IMR-90 (cell line): ENCODE measurements at regions not wholly inside any gene's neighbourhood (a gene's known extent, or its start where the extent isn't known, plus 50 kb on each side); places are given as distances from the start of the nearest gene placed in this dataset.

Experiments used
- ATAC-seq: fragments of 200-7000 bp; cut with Tn5 transposase; 2 replicates; pipeline ENCODE4 v1.9.1; 2020; ENCODE audit warnings: low read depth, mild to moderate bottlenecking, moderate library complexity
- BruUV-seq: library from RNA; stranded (reverse); fragments of 400-500 nt; replicated peaks from 2 replicates; lab custom pipeline; 2021; lab: Mats Ljungman, UMichigan
- CTCF ChIA-PET: fragments of 300-600 bp; formaldehyde crosslinking; extraction: SDS; loops from one replicate; lab custom pipeline; 2021; ENCODE audit warnings: antibody characterized with exemption; lab: Yijun Ruan, JAX
- POLR2A ChIA-PET: fragments of 300-600 bp; sonication (Branson Sonifier 250); formaldehyde crosslinking; loops from one replicate; lab custom pipeline; 2022; ENCODE audit warnings: antibody characterized with exemption; ENCODE audit not compliant: unreplicated experiment; lab: Charles Lee
- DNase-seq: peaks from one replicate; pipeline ENCODE4 v3.0.0; 2013
- H2AFZ ChIP-seq: replicated peaks from 2 replicates; pipeline ENCODE3; 2013; ENCODE audit warnings: low read length, mild to moderate bottlenecking; ENCODE audit not compliant: poor library complexity
- H2AK5ac ChIP-seq: 2 replicates; pipeline ENCODE4 v1.6.1; 2013; ENCODE audit warnings: low read depth, low read length, inconsistent platforms
- H2AK9ac ChIP-seq: replicated peaks from 2 replicates; pipeline ENCODE3; 2013; ENCODE audit warnings: mild to moderate bottlenecking, low read depth, low read length, moderate library complexity; ENCODE audit not compliant: poor library complexity
- H2BK120ac ChIP-seq: 2 replicates; pipeline ENCODE4 v1.6.1; 2013; ENCODE audit warnings: low read depth, low read length, inconsistent platforms
- H2BK15ac ChIP-seq: 3 replicates; pipeline ENCODE4 v1.6.1; 2013; ENCODE audit warnings: low read depth, low read length, inconsistent platforms
- H2BK20ac ChIP-seq: 2 replicates; pipeline ENCODE4 v1.6.1; 2013; ENCODE audit warnings: low read depth, mild to moderate bottlenecking, inconsistent platforms, low read length, moderate library complexity
- H2BK5ac ChIP-seq: 2 replicates; pipeline ENCODE4 v1.6.1; 2013; ENCODE audit warnings: mild to moderate bottlenecking, low read depth, low read length, inconsistent platforms; ENCODE audit not compliant: poor library complexity, severe bottlenecking
- H3K14ac ChIP-seq: replicated peaks from 2 replicates; pipeline ENCODE4 v1.6.1; 2013; ENCODE audit warnings: low read depth, low read length, inconsistent platforms
- H3K18ac ChIP-seq: 2 replicates; pipeline ENCODE4 v1.6.1; 2013; ENCODE audit warnings: low read depth, low read length, control low read depth
- H3K23ac ChIP-seq: 2 replicates; pipeline ENCODE4 v1.6.1; 2013; ENCODE audit warnings: low read depth, low read length, inconsistent platforms
- H3K27ac ChIP-seq: 2 replicates; pipeline ENCODE4 v1.5.1; 2013; ENCODE audit warnings: mild to moderate bottlenecking, control low read depth, low read length; ENCODE audit not compliant: insufficient read depth
- H3K27me3 ChIP-seq: 2 replicates; pipeline ENCODE4 v1.6.1; 2013; ENCODE audit warnings: low read length; ENCODE audit not compliant: control insufficient read depth, insufficient read depth
- H3K36me3 ChIP-seq: 2 replicates; pipeline ENCODE4 v1.6.1; 2013; ENCODE audit warnings: low read length, mixed read lengths; ENCODE audit not compliant: control insufficient read depth, insufficient read depth
- H3K4ac ChIP-seq: 2 replicates; pipeline ENCODE4 v1.6.1; 2013; ENCODE audit warnings: low read depth, low read length, inconsistent platforms
- H3K4me1 ChIP-seq: 2 replicates; pipeline ENCODE4 v1.6.1; 2013; ENCODE audit warnings: low read length, mixed read lengths; ENCODE audit not compliant: control insufficient read depth, insufficient read depth
- H3K4me2 ChIP-seq: 2 replicates; pipeline ENCODE4 v1.6.1; 2013; ENCODE audit warnings: low read depth, mild to moderate bottlenecking, control low read depth, low read length, moderate library complexity
- H3K4me3 ChIP-seq: 2 replicates; pipeline ENCODE4 v1.5.1; 2013; ENCODE audit warnings: low read depth, mild to moderate bottlenecking, control low read depth, low read length, moderate library complexity; ENCODE audit not compliant: insufficient read depth
- H3K56ac ChIP-seq: 2 replicates; pipeline ENCODE4 v1.6.1; 2013; ENCODE audit warnings: low read length, inconsistent platforms; ENCODE audit not compliant: insufficient read depth; ENCODE audit errors: extremely low read depth
- H3K79me1 ChIP-seq, 2 experiments: 2 replicates each; pipeline ENCODE4 v1.6.1; 2013; ENCODE audit warnings: low read length in 2 of 2, inconsistent platforms in 1 of 2, low read depth in 1 of 2
- H3K9ac ChIP-seq: 2 replicates; pipeline ENCODE4 v1.6.1; 2013; ENCODE audit warnings: low read depth, low read length, control low read depth
- H3K9me1 ChIP-seq: 2 replicates; pipeline ENCODE4 v1.6.1; 2013; ENCODE audit warnings: low read length, inconsistent platforms; ENCODE audit not compliant: insufficient read depth
- H3K9me3 ChIP-seq: 2 replicates; pipeline ENCODE4 v1.6.1; 2013; ENCODE audit warnings: low read length; ENCODE audit not compliant: control insufficient read depth, insufficient read depth
- H4K20me1 ChIP-seq: 2 replicates; pipeline ENCODE4 v1.6.1; 2013; ENCODE audit warnings: low read length, inconsistent platforms; ENCODE audit not compliant: insufficient read depth
- H4K5ac ChIP-seq: 2 replicates; pipeline ENCODE4 v1.6.1; 2013; ENCODE audit warnings: mild to moderate bottlenecking, low read depth, low read length, control low read depth
- H4K8ac ChIP-seq, 2 experiments: 2 replicates each; pipeline ENCODE4 v1.6.1; 2013; ENCODE audit warnings: low read depth in 2 of 2, low read length in 2 of 2, control low read depth in 1 of 2, inconsistent platforms in 1 of 2
- H4K91ac ChIP-seq: 2 replicates; pipeline ENCODE4 v1.6.1; 2013; ENCODE audit warnings: low read depth, low read length, inconsistent platforms; ENCODE audit not compliant: insufficient read depth
- CEBPB ChIP-seq: IDR thresholded peaks from 2 replicates; pipeline ENCODE4 v1.6.1; 2012; ENCODE audit warnings: low read depth, low read length, improper control_type of control experiment
- ELK1 ChIP-seq: fragments of 150-350 bp; IDR thresholded peaks from 2 replicates; pipeline ENCODE4 v1.6.1; 2016; ENCODE audit warnings: low read depth, mild to moderate bottlenecking, low read length, moderate library complexity, borderline replicate concordance
- MXI1 ChIP-seq: IDR thresholded peaks from 2 replicates; pipeline ENCODE4 v1.6.1; 2012; ENCODE audit warnings: low read depth, mild to moderate bottlenecking, low read length, moderate library complexity, borderline replicate concordance
- RCOR1 ChIP-seq: IDR thresholded peaks from 2 replicates; pipeline ENCODE4 v1.6.1; 2012; ENCODE audit warnings: mild to moderate bottlenecking, low read length, improper control_type of control experiment; ENCODE audit not compliant: insufficient replicate concordance
- RFX5 ChIP-seq: IDR thresholded peaks from 2 replicates; pipeline ENCODE4 v1.8.0; 2012; ENCODE audit warnings: low read depth, mild to moderate bottlenecking, low read length, moderate library complexity
- SMC3 ChIP-seq: fragments of 150-350 bp; IDR thresholded peaks from 2 replicates; pipeline ENCODE4 v1.6.1; 2016; ENCODE audit warnings: low read depth, mild to moderate bottlenecking, antibody characterized with exemption, low read length, moderate library complexity
- dilution Hi-C: fragments of 300-500 bp; cut with HindIII; formaldehyde crosslinking; loops from one replicate; pipeline ENCODE4 v1.14.3; 2018; ENCODE audit warnings: low sequenced_read_pairs; ENCODE audit not compliant: unreplicated experiment
- in situ Hi-C: fragments of 300-500 bp; cut with MboI; formaldehyde crosslinking; loops from 3 replicates; pipeline ENCODE4 v1.14.3; 2019; ENCODE audit warnings: low sequenced_read_pairs, inconsistent platforms, mixed read lengths
- intact Hi-C: fragments of 100-400 bp; cut with micrococcal nuclease; formaldehyde crosslinking; loops from 2 replicates; pipeline ENCODE4 v1.10.0; 2022

- H3K27me3 ChIP-seq = no peaks in the 10 kb centered on the region
- dilution Hi-C loops (no loop called here), intact Hi-C loops (no loop called here), in situ Hi-C loops (no loop called here)
- H4K5ac ChIP-seq = no peak overlapping the region
- no peak overlapping the region for H2BK20ac ChIP-seq
- H2AK5ac ChIP-seq = no peak overlapping the region
- H3K4me3 ChIP-seq = no peak overlapping the region
- H3K56ac ChIP-seq = no peak overlapping the region
- H4K20me1 ChIP-seq = no peaks in the 10 kb centered on the region
- H3K9ac ChIP-seq = no peak overlapping the region
- no peak overlapping the region for H3K4ac ChIP-seq
- no peak overlapping the region for H3K14ac ChIP-seq
- no peak overlapping the region for H3K23ac ChIP-seq
- no peak overlapping the region for H3K27ac ChIP-seq
- H2BK5ac ChIP-seq = no peak overlapping the region
- no peaks in the 10 kb centered on the region for H3K9me1 ChIP-seq
- no peak overlapping the region for H4K91ac ChIP-seq
- DNase-seq (no peak), ATAC-seq (no peak)
- ChIA-PET CTCF (no interaction called here), POLR2A (no interaction called here)
- H3K4me2 ChIP-seq = no peak overlapping the region
- no peak overlapping the region for H2AK9ac ChIP-seq
- H3K4me1 ChIP-seq = no peaks in the 10 kb centered on the region
- H2AFZ ChIP-seq = no peak overlapping the region
- H3K9me3 ChIP-seq = no peaks in the 10 kb centered on the region
- H4K8ac ChIP-seq = no peak overlapping the region
- no peaks in the 10 kb centered on the region for H3K36me3 ChIP-seq
- no TSS peak for BruUV-seq
- no peak overlapping the region for H2BK15ac ChIP-seq
- no peak overlapping the region for H2BK120ac ChIP-seq
- no peak overlapping the region for H3K18ac ChIP-seq
- H3K79me1 ChIP-seq = no peaks in the 10 kb centered on the region
- no peak for TF ChIP-seq RCOR1
- TF ChIP-seq ELK1 = no peak
- TF ChIP-seq MXI1 = no peak
- TF ChIP-seq RFX5 = no peak
- TF ChIP-seq SMC3 = no peak
- no peak for TF ChIP-seq CEBPB
These were observed 174.6 kb downstream of the ANKRD50 start for GRCh38 chr4:124537971-124538370.
